ENCODE measurements at regions not wholly inside any gene's neighbourhood (a gene's known extent, or its start where the extent isn't known, plus 50 kb on each side); places are given as distances from the start of the nearest gene placed in this dataset.

DNA sequence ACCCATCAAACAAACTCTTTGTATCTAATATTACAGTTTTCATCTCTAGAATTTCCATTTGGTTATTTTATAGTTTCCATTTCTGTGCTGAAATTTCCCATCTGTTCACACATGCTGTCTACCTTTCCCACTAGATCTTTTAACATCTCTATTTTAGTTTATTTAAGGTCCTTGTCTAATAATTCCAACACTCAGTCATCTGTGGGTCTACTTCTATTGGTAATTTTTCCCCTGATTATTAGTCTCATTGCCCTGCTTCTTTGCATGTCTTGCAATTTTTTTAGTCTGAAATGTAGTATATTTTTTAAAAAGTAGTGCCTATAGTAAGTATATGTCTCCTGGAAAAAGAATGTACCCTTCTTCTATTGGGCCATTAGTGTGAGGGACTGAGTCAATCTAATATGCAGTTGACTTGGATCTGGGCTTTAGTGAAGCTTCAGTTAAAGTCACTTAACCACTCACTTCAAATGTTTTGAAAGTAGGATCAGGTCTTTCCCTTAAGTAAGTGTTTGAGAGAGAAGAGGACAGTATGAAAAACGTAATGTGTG, 370.8 kb downstream of the SEC14L1 start:
- Histone ChIP-seq H3K36me3 (ENCODE audit: control insufficient read depth, insufficient read depth, low read length) (no peaks in the 10 kb centered on the region), H3K4me3 (ENCODE audit: low read length) (no peak overlapping the region), H3K27ac (ENCODE audit: low read length) (no peak overlapping the region), H3K4me1 (ENCODE audit: control insufficient read depth, insufficient read depth, low read length) (no peaks in the 10 kb centered on the region; the same call in 1 of the 2 replicates), H3K9me3 (ENCODE audit: control insufficient read depth, insufficient read depth, low read length) (no peaks in the 10 kb centered on the region), H3K27me3 (ENCODE audit: control insufficient read depth, insufficient read depth, low read length) (no peaks in the 10 kb centered on the region)
- no peak for DNase-seq (ENCODE audit: low read depth, low spot score)
- WGBS (ENCODE audit: insufficient coverage, insufficient read length): no CpG with 5 or more reads among the region's 1 CpG

DNA sequence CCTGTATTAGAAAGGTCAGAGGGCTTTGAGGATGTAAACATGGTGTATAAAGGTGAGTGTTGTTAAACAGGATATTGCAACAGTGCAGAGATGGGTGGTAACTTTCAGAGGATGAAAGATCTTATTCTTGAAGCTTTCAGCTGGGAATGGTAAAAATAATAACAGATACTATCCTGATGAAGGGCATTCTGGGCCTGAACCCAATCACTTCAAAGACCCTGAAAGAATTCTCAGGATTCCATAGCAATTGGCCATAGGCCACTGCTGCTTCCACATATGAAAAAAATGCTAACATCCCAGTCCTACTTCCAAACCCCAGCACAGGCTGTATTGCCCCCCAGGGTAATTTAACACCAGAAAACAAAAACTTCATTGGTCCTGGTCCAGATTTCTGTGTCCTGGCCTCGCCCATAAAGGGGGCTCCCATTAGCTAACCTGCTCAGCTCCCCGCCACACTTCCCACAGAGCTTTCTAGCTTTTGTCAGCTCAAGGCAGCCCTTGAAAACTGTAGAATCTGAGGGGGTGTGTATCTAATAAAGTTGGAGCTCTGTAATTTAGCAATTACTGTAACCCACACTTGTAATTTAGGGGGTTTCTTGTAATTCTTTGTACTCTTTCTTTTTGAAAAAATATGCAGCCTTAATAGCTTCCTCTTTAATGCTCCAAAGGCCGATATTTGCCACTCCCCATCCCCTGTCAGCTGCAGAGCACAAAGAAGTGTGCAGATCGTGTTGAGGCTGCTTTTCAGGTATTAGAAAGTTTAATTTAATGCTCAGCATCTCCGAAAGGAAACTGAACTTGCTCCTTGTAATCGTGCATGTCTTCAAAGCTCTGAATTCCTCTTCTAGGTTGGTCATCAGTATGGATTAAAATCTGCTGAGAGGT, 371.5 kb downstream of the SEC14L1 start:
- Histone ChIP-seq H3K9me3 (ENCODE audit: control insufficient read depth, insufficient read depth, low read length) (no peaks in the 10 kb centered on the region), H3K27ac (ENCODE audit: low read length) (no peak overlapping the region), H3K4me3 (ENCODE audit: low read length) (no peak overlapping the region), H3K36me3 (ENCODE audit: control insufficient read depth, insufficient read depth, low read length) (no peaks in the 10 kb centered on the region), H3K27me3 (ENCODE audit: control insufficient read depth, insufficient read depth, low read length) (no peaks in the 10 kb centered on the region), H3K4me1 (ENCODE audit: control insufficient read depth, insufficient read depth, low read length) (no peaks in the 10 kb centered on the region; the same call in 1 of the 2 replicates)
- DNase-seq (ENCODE audit: low read depth, low spot score): no peak
- no CpG with 5 or more reads among the region's 6 CpGs for WGBS (ENCODE audit: insufficient coverage, insufficient read length)

DNA sequence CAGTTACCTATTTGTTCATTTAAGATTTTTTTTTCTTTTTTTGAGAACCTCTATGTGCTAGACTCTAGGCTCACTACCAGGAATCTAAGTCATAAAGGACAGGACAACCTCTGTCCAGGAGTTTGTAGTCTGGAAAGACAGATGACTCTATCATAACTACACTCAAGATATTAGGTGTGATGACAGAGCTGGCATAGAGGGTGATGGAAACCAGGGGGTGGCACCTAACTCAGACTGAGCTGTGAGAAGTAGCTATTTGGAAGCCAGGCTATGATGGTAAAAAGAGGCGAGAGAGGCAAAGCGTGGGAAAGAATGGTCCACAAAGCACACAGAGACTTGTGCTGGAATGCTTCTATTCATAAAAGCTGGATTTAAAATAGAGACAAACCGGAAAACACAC, 372.3 kb downstream of the SEC14L1 start:
- no CpG with 5 or more reads among the region's 3 CpGs for WGBS (ENCODE audit: insufficient coverage, insufficient read length)
- H3K9me3 ChIP-seq (ENCODE audit: control insufficient read depth, insufficient read depth, low read length): no peaks in the 10 kb centered on the region
- H3K4me3 ChIP-seq (ENCODE audit: low read length): no peak overlapping the region
- no peaks in the 10 kb centered on the region for H3K27me3 ChIP-seq (ENCODE audit: control insufficient read depth, insufficient read depth, low read length)
- H3K27ac ChIP-seq (ENCODE audit: low read length): no peak overlapping the region
- no peak for DNase-seq (ENCODE audit: low read depth, low spot score)
- H3K36me3 ChIP-seq (ENCODE audit: control insufficient read depth, insufficient read depth, low read length): no peaks in the 10 kb centered on the region
- H3K4me1 ChIP-seq (ENCODE audit: control insufficient read depth, insufficient read depth, low read length): no peaks in the 10 kb centered on the region; the same call in 1 of the 2 replicates

DNA sequence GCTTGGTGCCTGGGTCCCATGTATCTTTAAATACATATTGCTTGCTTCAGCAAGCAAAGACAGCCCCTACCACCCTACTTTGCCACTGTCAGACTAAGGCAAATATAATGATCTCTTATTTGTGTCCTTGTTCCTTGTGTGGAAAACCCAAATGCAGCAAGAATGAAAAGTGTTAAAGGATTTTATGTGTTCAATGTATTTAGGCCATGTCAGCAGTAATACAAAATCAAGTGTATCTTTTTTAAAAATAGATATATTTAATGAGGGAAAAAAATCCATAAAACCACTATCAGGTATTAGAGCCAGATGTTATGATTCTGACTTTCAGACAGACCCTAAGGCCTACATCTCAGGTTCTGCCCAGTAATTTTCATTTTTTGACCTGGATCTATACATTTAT, 374.5 kb downstream of the SEC14L1 start:
- Histone ChIP-seq H3K9me3 (ENCODE audit: control insufficient read depth, insufficient read depth, low read length) (no peaks in the 10 kb centered on the region), H3K36me3 (ENCODE audit: control insufficient read depth, insufficient read depth, low read length) (no peaks in the 10 kb centered on the region)

DNA sequence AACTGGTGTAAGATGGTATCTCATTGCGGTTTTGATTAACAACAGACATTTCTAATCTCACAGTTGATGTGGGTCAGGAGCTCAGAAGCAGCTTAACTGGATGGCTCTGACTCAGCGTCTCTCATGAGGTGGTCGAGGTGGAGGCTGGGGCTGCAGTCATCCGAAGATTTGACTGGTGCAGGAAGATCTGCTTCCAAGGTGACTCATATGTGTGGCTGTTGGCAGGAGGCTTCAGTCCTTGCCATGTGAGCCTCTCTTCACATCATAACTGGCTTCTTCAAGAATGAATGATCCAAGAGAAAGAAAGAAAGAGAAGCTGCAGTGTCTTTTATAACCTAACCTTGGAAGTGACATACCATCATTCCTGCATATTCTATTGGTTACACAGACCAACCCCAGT, 376.1 kb downstream of the SEC14L1 start:
- Histone ChIP-seq H3K27ac (ENCODE audit: low read length) (no peak overlapping the region), H3K36me3 (ENCODE audit: control insufficient read depth, insufficient read depth, low read length) (no peaks in the 10 kb centered on the region), H3K9me3 (ENCODE audit: control insufficient read depth, insufficient read depth, low read length) (no peaks in the 10 kb centered on the region), H3K4me1 (ENCODE audit: control insufficient read depth, insufficient read depth, low read length) (no peaks in the 10 kb centered on the region), H3K27me3 (ENCODE audit: control insufficient read depth, insufficient read depth, low read length) (no peaks in the 10 kb centered on the region), H3K4me3 (ENCODE audit: low read length) (no peak overlapping the region)
- DNase-seq (ENCODE audit: low read depth, low spot score): no peak
- WGBS (ENCODE audit: insufficient coverage, insufficient read length): no CpG with 5 or more reads among the region's 4 CpGs

More for the DNA sequence above, 374.5 kb downstream of the SEC14L1 start:
- Histone ChIP-seq H3K4me3 (ENCODE audit: low read length) (no peak overlapping the region), H3K27me3 (ENCODE audit: control insufficient read depth, insufficient read depth, low read length) (no peaks in the 10 kb centered on the region), H3K4me1 (ENCODE audit: control insufficient read depth, insufficient read depth, low read length) (no peaks in the 10 kb centered on the region), H3K27ac (ENCODE audit: low read length) (no peak overlapping the region)
- DNase-seq (ENCODE audit: low read depth, low spot score): no peak

DNA sequence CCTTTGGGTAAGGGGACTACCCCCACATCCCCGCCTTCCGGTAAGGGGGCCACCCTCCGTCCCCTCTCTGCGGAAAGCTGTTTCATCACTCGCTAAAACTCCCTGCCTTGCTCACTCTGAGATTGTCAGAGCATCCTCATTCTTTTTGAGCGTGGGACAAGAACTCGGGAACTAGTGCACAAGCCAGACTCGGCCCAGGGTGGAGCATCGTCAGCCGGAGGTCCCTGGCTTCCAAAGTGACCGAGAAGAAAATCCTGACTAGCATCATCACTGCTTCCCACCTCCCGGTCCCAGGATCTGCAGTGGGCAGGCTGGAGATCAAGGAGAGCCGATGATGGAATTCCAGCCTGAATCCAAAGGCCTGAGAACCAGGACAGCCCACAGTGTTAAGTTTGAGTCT, 380.3 kb downstream of the SEC14L1 start:
- no peak overlapping the region for H3K4me3 ChIP-seq (ENCODE audit: low read length)
- H3K9me3 ChIP-seq (ENCODE audit: control insufficient read depth, insufficient read depth, low read length): no peaks in the 10 kb centered on the region
- DNase-seq (ENCODE audit: low read depth, low spot score): no peak
- H3K27ac ChIP-seq (ENCODE audit: low read length): no peak overlapping the region
- no peaks in the 10 kb centered on the region for H3K36me3 ChIP-seq (ENCODE audit: control insufficient read depth, insufficient read depth, low read length)
- WGBS (ENCODE audit: insufficient coverage, insufficient read length): no CpG with 5 or more reads among the region's 13 CpGs
- H3K27me3 ChIP-seq (ENCODE audit: control insufficient read depth, insufficient read depth, low read length): no peaks in the 10 kb centered on the region
- H3K4me1 ChIP-seq (ENCODE audit: control insufficient read depth, insufficient read depth, low read length): no peaks in the 10 kb centered on the region

DNA sequence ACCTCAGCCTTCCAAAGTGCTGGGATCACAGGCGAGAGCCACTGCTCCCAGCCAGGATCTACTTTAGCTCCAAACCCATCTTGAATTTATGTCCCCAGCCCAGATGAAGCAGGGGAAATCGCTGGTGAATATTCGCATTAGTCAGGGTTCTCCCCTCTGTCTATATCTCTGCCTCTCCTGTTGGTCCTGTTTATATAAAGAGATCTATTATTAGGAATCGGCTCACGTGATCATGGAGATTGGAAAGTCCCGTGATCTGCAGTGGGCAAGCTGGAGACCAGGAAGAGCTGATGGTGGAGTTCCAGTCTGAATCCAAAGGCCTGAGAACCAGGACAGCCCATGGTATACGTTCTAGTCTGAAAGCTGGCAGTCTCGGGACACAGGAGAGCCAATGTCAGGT, 382.8 kb downstream of the SEC14L1 start:
- H3K4me1 ChIP-seq (ENCODE audit: control insufficient read depth, insufficient read depth, low read length): no peaks in the 10 kb centered on the region
- H3K9me3 ChIP-seq (ENCODE audit: control insufficient read depth, insufficient read depth, low read length): 0 out of 2 replicates have a peak, but pooled peaks cover 2% of the 10 kb centered on the region
- no peaks in the 10 kb centered on the region for H3K36me3 ChIP-seq (ENCODE audit: control insufficient read depth, insufficient read depth, low read length)
- no peak overlapping the region for H3K27ac ChIP-seq (ENCODE audit: low read length)
- H3K4me3 ChIP-seq (ENCODE audit: low read length): no peak overlapping the region
- no peak for DNase-seq (ENCODE audit: low read depth, low spot score)
- peaks cover 3% of the 10 kb centered on the region; the same call in 1 of the 2 replicates for H3K27me3 ChIP-seq (ENCODE audit: control insufficient read depth, insufficient read depth, low read length)
- no CpG with 5 or more reads among the region's 8 CpGs for WGBS (ENCODE audit: insufficient coverage, insufficient read length)

DNA sequence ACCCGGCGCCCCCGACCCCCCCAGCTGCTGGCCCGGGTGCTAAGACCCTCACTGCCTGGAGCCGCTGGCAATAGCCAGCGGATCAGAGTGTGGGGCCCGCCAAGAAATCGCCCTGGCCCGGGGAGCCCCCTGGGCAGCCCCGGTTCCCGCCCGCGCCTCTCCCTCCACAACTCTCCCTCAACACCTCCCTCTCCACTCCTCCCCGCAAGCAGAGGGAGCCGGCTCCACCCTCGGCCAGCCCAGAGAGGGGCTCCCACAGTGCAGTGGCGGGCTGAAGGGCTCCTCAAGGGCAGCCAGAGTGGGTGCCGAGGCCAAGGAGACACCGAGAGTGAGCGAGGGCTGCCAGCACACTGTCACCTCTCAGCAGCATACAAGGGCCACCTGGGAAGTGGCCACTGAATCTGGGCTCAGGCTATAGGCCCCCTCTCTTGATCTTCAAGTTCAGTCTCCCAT, 385.5 kb downstream of the SEC14L1 start:
- no peak overlapping the region for H3K27ac ChIP-seq (ENCODE audit: low read length)
- H3K4me1 ChIP-seq (ENCODE audit: control insufficient read depth, insufficient read depth, low read length): no peaks in the 10 kb centered on the region
- WGBS (ENCODE audit: insufficient coverage, insufficient read length): no CpG with 5 or more reads among the region's 20 CpGs
- 0 out of 2 replicates have a peak, but pooled peaks cover 2% of the 10 kb centered on the region for H3K9me3 ChIP-seq (ENCODE audit: control insufficient read depth, insufficient read depth, low read length)
- peaks cover 5% of the 10 kb centered on the region; the same call in 1 of the 2 replicates for H3K27me3 ChIP-seq (ENCODE audit: control insufficient read depth, insufficient read depth, low read length)
- DNase-seq (ENCODE audit: low read depth, low spot score): no peak
- no peak overlapping the region for H3K4me3 ChIP-seq (ENCODE audit: low read length)
- no peaks in the 10 kb centered on the region for H3K36me3 ChIP-seq (ENCODE audit: control insufficient read depth, insufficient read depth, low read length)

DNA sequence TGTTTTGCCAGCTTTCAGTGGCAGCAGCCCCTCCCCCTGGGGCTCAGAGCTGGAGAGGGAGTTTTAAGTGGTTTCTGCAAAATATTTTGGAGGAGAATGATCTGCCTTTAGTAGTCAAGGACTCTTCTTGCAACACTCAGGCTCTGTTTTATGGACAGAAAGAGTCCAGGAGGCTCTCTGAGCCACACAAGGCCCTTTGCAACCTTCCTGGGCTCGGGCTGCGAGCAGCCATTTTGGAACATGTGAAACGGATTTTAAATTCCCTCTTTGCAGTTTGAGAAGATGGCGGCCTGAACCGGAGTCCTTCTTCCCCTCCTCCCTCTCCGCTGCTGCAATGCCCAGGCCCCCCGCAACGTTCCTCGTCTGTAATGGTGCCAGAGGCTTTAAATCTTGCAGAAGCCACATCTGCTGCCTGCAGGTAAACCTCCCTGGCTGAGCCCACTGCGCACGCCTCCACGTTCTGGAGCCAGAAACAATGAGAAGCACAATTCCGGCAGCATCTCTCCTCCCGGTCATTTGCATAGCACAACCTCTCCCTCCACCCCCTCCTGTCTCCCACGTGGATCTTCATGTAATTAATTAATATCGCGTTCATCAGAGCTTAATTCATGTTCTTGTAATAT, 386.1 kb downstream of the SEC14L1 start:
- H3K9me3 ChIP-seq (ENCODE audit: control insufficient read depth, insufficient read depth, low read length): 0 out of 2 replicates have a peak, but pooled peaks cover 2% of the 10 kb centered on the region
- H3K27me3 ChIP-seq (ENCODE audit: control insufficient read depth, insufficient read depth, low read length): peaks cover 5% of the 10 kb centered on the region; the same call in 1 of the 2 replicates
- 0 out of 2 replicates have a peak, but pooled peaks cover under 1% of the 10 kb centered on the region for H3K4me1 ChIP-seq (ENCODE audit: control insufficient read depth, insufficient read depth, low read length)
- H3K4me3 ChIP-seq (ENCODE audit: low read length): no peak overlapping the region
- WGBS (ENCODE audit: insufficient coverage, insufficient read length): no CpG with 5 or more reads among the region's 17 CpGs
- no peaks in the 10 kb centered on the region for H3K36me3 ChIP-seq (ENCODE audit: control insufficient read depth, insufficient read depth, low read length)
- DNase-seq (ENCODE audit: low read depth, low spot score): no peak
- H3K27ac ChIP-seq (ENCODE audit: low read length): no peak overlapping the region

DNA sequence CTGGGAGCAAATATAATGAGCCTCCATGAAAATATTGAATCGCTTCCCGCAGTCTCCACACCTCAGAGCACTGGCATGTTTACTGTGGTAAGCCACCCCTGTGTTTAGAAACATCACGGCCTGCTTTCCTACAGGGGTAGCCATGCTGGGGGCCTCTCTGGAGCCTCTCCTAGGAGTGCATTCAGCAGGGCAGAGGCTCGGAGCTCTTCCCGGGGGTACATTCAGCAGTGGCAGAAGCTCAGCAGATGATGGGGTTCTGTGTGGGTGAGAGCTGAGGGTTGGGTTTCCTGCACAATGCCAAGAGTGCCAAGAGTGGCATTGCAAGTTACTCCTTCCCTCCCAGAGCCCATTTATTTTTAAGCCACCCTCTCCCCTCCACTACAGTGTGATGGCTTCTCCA, 386.6 kb downstream of the SEC14L1 start:
- no peak overlapping the region for H3K4me3 ChIP-seq (ENCODE audit: low read length)
- 0 out of 2 replicates have a peak, but pooled peaks cover 1% of the 10 kb centered on the region for H3K4me1 ChIP-seq (ENCODE audit: control insufficient read depth, insufficient read depth, low read length)
- DNase-seq (ENCODE audit: low read depth, low spot score): no peak
- 0 out of 2 replicates have a peak, but pooled peaks cover 2% of the 10 kb centered on the region for H3K9me3 ChIP-seq (ENCODE audit: control insufficient read depth, insufficient read depth, low read length)
- no CpG with 5 or more reads among the region's 5 CpGs for WGBS (ENCODE audit: insufficient coverage, insufficient read length)
- H3K36me3 ChIP-seq (ENCODE audit: control insufficient read depth, insufficient read depth, low read length): no peaks in the 10 kb centered on the region
- H3K27ac ChIP-seq (ENCODE audit: low read length): no peak overlapping the region
- peaks cover 5% of the 10 kb centered on the region; the same call in 1 of the 2 replicates for H3K27me3 ChIP-seq (ENCODE audit: control insufficient read depth, insufficient read depth, low read length)

All from iPS DF 6.9 (cell line).